CD4-positive, alpha-beta T cell treated with Interleukin-4 for 4 hours (primary cell): ENCODE measurements at regions not wholly inside any gene's neighbourhood (a gene's known extent, or its start where the extent isn't known, plus 50 kb on each side); places are given as distances from the start of the nearest gene placed in this dataset.
"Not testable (repeated sequence)": the region's sequence is repeated elsewhere in the genome, so short reads cannot be mapped to it uniquely, and the experiment has no call there.

ENCODE experiments used
- DNase-seq: peaks from one replicate; pipeline ENCODE4 v3.0.0-alpha.2; 2020

DNA sequence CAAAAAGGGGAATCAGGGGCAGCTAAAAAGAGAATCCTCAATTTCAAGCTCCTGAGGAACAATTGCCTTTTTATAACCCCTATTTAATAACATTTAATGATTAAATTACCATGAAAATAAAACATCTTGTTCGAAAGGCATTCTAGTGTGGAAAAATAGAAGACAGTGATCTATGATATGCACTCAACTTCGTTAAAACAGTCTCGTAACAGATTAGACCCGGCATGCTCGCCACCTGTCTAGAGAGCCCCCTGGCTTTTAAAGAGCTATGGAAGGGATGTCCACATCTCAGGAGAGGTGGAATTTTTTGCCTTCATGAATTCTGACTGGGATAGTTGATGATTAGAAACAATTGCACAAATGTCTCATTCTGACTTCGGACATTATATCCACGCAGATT lies 153.7 kb upstream of the MDFIC2 start:
- no peak for DNase-seq

DNA sequence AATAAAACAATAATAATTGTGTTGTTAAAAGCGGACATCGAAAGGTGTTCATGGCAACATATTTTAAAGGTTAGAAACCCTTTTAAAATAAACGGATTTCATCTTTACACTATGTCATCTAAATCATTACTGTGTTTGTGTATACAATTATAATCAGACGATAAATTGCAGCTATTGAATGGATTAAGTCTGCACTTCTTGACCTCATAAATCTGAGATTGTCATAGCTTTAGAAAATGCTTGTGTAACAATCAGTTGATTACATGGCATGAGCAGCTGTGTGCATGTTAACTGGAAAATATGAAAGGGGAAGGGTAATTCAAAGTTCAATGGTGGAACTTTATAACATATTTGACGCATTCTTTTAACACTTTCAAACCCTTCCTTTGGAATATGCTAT lies 152.4 kb upstream of the MDFIC2 start:
- DNase-seq: no peak

DNA sequence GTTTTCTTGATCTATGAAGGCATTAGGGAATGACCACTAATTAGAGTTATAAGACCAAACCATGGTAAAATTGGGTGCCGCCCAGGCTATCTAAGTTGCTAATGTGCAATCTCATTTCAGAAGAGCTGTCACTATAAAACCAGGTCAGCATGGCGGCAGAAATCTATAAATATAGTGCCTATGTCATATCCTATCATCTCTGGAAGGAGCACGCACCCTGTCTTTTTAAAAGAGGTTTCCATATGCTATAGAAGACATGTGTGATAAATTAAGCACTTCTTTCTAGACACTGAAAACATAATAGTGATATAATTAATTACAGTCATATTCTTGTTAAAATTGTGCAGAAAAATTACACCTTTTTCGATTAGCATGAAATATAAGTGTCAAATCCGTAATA lies 152.0 kb upstream of the MDFIC2 start:
- no peak for DNase-seq

DNA sequence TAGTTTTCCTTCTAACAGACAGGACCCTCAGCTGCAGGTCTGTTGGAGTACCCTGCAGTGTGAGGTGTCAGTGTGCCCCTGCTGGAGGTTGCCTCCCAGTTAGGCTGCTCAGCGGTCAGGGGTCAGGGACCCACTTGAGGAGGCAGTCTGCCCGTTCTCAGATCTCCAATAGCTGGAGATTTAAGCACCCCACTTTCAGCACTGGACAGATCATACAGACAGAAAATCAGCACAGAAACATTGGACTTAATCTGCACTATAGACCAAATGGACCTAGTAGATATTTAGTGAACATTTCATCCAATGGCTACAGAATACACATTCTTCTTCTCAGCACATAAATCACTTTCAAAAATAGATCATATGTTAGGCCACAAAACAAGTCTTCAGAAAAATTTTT lies 137.8 kb upstream of the MDFIC2 start:
- not testable (repeated sequence) for DNase-seq

DNA sequence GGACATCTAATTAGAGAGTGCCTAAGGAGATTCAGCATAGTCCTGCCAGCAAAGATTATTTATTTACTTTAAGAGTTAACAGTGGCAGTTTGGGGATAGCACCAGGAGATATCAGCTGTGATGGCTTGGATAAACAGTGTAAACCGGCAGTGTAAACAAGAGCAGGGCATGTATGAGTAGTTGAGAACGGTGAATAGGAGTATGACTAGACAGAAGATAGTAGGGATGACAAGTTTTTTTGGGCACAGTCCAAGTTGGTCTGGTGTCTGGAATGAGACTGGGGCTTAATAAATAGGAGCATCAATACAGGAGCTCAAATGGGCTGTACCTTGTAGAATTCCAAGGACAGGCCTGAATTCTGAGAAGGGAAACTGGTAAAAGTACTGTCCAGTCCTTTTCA lies 123.0 kb upstream of the MDFIC2 start:
- DNase-seq: not testable (repeated sequence)

DNA sequence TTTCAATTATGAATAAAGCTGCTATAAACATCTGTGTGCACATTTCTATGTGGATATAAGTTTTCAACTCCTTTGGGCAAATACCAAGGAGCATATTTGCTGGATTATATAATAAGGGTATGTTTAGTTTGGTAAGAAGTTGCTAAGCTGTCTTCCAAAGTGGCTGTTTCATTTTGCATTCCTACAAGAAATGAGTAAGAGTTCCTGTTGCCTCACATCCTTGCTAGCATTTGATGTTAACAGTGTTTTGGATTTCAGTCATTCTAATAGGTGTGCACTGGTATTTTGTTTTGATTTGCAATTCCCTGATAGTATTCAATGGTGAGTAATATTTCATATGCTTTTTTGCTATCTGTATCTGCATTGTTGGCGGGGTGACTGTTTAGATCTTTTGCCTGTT lies 120.7 kb upstream of the MDFIC2 start:
- DNase-seq: no peak

DNA sequence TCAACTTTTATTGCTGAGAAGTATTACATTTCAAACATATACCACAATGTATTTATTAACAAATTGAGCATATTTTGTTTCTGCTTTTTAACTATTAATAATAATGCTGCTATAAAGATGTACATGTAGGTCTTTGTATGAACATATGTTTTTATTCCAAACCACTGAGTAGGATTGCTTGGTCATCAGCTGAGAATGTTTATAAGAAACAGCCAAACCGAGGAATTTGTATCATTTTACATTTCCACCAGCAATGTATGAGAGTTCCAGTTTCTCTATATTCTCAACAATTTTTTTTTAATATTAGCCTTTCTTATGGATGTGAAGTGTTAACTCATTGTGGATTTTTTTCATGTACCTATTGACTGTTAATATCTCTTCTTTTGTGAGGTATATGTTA lies 119.5 kb upstream of the MDFIC2 start:
- no peak for DNase-seq

DNA sequence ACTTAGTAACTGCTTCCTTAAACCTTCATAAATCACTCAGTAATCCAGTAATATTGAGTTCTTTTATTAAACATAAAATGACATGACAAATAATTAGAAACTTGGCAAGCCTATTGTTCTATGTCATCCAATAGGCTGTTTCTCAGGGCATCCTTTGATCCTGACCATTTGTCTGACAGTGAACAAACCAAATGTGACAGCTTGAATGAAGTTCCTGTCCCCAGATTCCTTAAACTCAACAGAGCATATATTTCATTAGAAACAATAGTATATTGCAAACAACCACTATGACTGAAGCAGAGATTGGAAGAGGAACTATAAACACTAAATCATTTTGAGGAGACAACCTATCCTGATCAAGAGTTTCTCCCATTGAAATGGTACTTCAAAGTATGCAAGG lies 113.6 kb upstream of the MDFIC2 start:
- no peak for DNase-seq

DNA sequence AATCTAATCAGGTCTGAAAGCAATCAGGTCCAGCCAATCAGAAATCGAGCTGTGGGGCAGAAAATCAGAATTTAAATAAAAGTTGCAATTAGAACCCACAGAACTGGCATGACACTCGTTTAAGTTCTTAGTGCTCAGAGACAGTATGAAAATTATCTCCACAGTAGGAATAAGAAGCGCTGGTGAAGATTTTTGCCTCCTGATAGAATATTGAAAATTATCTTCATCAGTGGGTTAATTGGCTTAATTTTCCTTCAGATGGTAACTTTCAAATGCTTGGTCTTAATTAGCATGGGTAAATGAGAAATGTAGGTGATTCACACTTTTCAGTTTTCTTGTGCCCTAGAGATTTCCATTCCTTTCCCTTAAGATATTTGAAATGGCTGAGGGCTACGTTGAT lies 109.1 kb upstream of the MDFIC2 start:
- no peak for DNase-seq

DNA sequence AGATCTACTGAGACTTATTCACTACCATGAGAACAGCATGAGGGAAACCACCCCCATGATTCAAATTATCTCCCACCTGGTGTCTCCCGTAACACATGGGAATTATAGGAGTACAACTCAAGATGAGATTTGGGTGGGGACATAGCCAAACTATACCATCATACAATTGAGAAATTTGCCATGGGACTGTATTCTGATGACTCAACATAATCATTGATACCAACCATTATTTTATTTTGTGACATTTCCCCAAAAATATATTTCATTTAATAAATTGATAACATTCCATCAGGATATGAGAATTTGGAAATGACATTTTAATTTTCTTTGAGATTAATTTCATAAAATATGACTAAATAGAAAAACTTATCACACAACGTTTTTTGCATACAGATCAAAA lies 96.6 kb upstream of the MDFIC2 start:
- DNase-seq: no peak

DNA sequence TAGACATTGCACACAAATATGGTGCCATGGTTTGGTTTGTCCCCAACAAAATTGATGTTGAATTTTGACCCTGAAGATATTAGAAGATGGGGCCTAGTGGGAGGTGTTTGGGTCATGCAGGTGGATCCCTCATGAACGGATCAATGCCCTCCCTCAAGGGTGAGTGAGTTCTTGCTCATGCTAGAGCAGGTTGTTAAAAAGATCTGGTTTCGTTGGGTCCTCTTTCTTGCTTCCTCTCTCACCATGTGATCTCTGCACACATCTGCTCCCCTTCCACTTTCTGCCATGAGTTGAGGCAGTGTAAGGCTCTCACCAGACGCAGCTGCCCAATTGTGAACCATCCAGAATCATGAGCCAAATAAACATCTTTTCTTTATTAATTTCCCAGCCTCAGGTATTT lies 87.8 kb upstream of the MDFIC2 start:
- DNase-seq: no peak

DNA sequence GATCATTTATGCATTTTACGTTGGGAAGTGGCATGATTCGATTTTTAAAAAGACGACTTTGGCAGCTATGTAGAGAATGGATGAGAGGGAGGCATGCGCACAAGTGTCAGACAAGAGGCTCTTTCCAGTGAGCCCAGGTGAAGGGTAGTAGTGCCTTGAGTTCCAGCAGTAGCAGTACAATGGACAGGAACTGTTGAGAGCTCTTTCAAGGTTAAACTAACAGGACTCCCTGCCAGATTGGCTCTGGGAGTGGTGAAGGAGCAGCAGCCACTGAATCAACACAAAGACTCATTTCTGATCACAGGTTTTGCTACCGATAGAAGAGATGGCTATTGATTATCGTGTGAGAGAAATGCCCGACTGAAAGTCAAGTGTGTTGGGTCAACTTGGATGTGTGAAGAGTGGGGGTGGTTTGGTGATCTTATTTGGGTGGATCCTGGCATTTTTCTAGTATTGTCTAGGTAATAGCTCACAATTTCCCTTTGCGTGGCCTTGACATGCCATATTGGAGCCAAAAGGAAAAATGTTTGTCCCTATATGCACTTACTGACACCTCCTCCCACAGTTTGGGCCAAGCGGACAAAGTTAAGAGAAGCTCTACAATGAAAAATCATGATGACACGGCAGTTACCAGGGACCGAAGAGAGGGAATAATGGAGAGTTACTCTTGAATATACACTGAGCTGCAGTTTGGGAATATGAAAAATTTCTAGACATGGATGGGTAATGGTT lies 81.6 kb upstream of the MDFIC2 start:
- no peak for DNase-seq

DNA sequence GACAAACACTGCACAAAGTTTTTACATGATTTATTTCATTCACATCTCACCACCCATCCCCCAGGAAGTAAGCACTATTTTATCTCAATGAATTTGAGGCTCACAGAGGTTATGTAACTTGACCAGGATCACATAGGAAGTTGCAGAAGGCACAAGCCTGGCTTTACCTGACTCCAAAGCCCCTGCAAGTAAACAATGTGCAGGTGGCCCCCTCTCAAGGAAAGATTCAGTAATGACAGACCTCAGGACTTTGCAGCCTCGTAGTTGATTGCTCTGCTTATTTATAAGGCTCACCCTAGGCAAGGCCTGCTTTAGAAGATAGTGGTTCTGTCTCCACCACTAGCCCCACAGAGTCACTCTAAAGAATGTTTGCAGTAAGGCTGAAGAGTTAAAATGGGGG lies 79.8 kb upstream of the MDFIC2 start:
- no peak for DNase-seq

DNA sequence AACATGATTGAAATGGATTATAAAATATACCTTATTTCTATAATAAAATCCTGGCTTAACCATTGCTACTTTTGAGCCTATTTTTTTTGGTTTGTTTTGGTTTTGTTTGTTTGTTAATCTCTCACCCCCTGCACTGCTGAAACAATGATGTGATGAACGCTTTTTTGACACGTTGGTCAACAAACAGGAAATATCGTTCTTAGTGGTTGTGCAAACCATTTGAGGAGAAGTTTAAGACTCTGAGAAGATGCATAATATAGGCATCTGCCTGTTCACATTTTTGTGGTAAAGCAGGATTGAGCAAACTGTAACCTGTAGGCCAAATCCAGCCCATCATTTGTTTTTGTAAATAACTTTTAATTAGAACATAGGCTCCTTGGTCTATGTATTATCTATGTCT lies 75.5 kb upstream of the MDFIC2 start:
- DNase-seq: no peak

DNA sequence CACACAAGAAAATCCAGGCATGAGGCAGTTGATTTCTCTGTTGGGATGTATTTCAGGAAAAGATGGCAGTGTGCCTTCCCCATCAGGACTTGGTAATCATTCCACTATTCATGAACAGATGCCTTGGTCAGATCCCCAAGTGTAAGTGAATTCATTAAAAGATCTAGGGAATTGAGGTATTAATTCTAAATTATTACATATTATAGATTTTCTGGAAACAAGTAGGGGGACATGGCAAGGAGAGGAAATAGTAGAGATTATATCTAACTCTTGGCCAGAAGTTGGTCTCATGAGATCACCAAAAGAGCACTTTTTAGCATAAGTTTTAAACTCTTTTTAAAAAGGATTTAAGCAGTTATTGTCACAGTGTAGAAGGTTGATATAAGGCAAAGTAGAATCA lies 74.4 kb upstream of the MDFIC2 start:
- no peak for DNase-seq

DNA sequence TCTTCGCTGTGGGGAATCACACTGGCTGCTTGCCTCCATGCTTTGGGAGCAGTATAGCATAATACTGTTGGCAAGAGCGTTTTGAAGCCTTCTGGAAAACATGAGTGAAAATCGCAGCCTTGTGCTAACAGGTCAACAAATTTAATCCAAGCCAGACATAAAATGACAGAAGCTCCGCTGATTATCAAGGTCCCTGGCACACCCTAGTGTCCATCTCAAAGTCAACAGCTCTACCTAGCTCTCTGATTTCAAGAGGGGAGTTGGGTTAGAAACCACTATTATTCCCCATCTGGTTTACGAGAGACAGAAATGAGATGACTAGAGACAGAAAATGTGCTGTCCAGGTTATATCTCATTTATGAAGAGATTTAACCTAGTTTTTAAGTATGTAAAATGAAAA lies 73.6 kb upstream of the MDFIC2 start:
- no peak for DNase-seq

DNA sequence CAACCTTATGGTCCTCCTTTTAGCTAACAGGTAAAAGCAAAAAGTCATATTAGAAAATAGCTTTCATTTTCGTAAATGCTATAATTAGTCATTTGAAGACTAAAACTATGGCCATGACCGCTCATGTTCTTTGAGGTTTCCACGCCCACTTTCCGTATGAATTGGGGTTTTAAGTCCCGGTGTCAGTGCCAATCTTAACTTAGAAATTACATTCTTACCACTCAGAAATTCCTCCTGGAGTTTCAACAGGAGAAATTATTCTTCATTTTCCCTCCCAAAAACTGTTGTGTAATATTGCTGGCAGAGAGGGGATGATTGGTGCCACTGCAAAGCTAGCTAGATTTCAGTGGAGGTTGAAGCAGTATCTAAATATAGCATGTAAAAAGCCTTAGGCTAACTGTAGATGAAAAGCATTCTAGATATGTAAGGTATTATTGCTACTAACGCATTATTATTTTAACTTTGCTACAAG lies 71.0 kb upstream of the MDFIC2 start:
- DNase-seq: no peak

DNA sequence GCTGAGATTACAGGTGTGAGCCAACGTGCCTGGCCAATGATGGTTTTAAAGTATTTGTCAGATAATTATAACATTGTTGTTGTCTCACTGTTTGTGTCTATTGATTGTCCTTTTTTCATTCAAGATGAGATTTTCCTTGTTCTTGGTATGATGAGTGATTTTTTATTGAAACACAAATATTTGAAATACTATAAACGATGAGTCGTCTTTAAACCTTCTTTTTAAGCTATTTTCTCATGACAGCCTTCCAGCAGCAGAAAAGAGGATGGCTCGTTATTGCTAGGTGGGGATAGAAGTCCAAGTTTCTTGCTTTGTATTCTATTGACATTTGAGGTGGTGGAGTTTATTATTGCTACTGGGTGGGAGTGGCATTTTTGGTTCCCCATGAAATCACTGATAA lies 61.7 kb upstream of the MDFIC2 start:
- DNase-seq: no peak
